CD4-positive, alpha-beta T cell (primary cell): ENCODE measurements at regions not wholly inside any gene's neighbourhood (a gene's known extent, or its start where the extent isn't known, plus 50 kb on each side); places are given as distances from the start of the nearest gene placed in this dataset.
"Not testable (repeated sequence)": the region's sequence is repeated elsewhere in the genome, so short reads cannot be mapped to it uniquely, and the experiment has no call there.

Experiments used
- ATAC-seq: fragments of 200-7000 bp; cut with Tn5 transposase; one replicate; pipeline ENCODE4 v1.10.0; 2022; ENCODE audit warnings: mild to moderate bottlenecking; ENCODE audit not compliant: poor library complexity
- CTCF ChIA-PET: fragments of 350-600 bp; sonication (Branson Sonifier 250); formaldehyde crosslinking; loops from one replicate; lab custom pipeline; 2021; ENCODE audit warnings: antibody characterized with exemption, inconsistent platforms; lab: Charles Lee
- POLR2A ChIA-PET: fragments of 350-600 bp; sonication (Branson Sonifier 250); formaldehyde crosslinking; loops from one replicate; lab custom pipeline; 2021; ENCODE audit warnings: antibody characterized with exemption, inconsistent platforms; lab: Charles Lee
- DNase-seq, 14 experiments: peaks; one replicate each; pipeline ENCODE4 v3.0.0-alpha.2; 2013 to 2020; ENCODE audit warnings: mixed read lengths in 2 of 14
- H3K27ac ChIP-seq, 2 donors: one replicate each; pipeline versions ENCODE4 v1.5.1 to v1.7.0; 2013; ENCODE audit warnings: low read length in 2 of 2, low read depth in 1 of 2, mild to moderate bottlenecking in 1 of 2
- H3K27me3 ChIP-seq, 2 experiments: 1 replicate in 1 of 2; 2 replicates in 1 of 2; pipeline versions ENCODE4 v1.6.1 to v1.7.0; 2013; ENCODE audit warnings: low read length in 2 of 2, control low read depth in 1 of 2, mild to moderate bottlenecking in 1 of 2, moderate library complexity in 1 of 2; ENCODE audit not compliant: insufficient read depth in 2 of 2, control insufficient read depth in 1 of 2
- H3K36me3 ChIP-seq: one replicate; pipeline ENCODE4 v1.6.1; 2013; ENCODE audit warnings: low read length, control low read depth; ENCODE audit not compliant: insufficient read depth
- H3K4me1 ChIP-seq: one replicate; pipeline ENCODE4 v1.6.1; 2013; ENCODE audit warnings: low read length, control low read depth; ENCODE audit not compliant: insufficient read depth
- H3K4me3 ChIP-seq: one replicate; pipeline ENCODE4 v1.5.1; 2013; ENCODE audit warnings: mild to moderate bottlenecking, low read length, moderate library complexity
- H3K9me3 ChIP-seq, 2 experiments: 1 replicate in 1 of 2; 2 replicates in 1 of 2; pipeline versions ENCODE4 v1.6.1 to v1.7.0; 2013; ENCODE audit warnings: low read length in 2 of 2, mild to moderate bottlenecking in 2 of 2, control low read depth in 1 of 2, moderate library complexity in 1 of 2; ENCODE audit not compliant: control insufficient read depth in 1 of 2, insufficient read depth in 1 of 2
- H3K27ac Mint-ChIP-seq: one replicate; pipeline ENCODE4 v1.8.0; 2020; ENCODE audit warnings: mixed read lengths
- H3K27me3 Mint-ChIP-seq: one replicate; pipeline ENCODE4 v1.8.0; 2021; ENCODE audit warnings: mixed read lengths
- H3K36me3 Mint-ChIP-seq: one replicate; pipeline ENCODE4 v1.8.0; 2021; ENCODE audit warnings: low read depth, mixed read lengths
- H3K4me1 Mint-ChIP-seq: one replicate; pipeline ENCODE4 v1.8.0; 2021; ENCODE audit warnings: low read depth, mixed read lengths
- H3K4me3 Mint-ChIP-seq: one replicate; pipeline ENCODE4 v1.8.0; 2020; ENCODE audit warnings: mild to moderate bottlenecking, mixed read lengths
- H3K9me3 Mint-ChIP-seq: one replicate; pipeline ENCODE4 v1.8.0; 2020; ENCODE audit warnings: mixed read lengths
- intact Hi-C, 2 experiments: fragments of 100-400 bp; cut with DNase I in 1 of 2; cut with micrococcal nuclease in 1 of 2; formaldehyde crosslinking; loops; one replicate each; pipeline versions ENCODE4 v1.15.1 to v1.9.0; 2023 to 2025; cut with DNase I, micrococcal nuclease
- TF ChIP-seq, protein P1 (sequence below): fragments of 200-600 bp; IDR thresholded peaks from one replicate; pipeline ENCODE4 v1.8.0; 2022; ENCODE audit warnings: antibody characterized with exemption, mild to moderate bottlenecking

DNA sequence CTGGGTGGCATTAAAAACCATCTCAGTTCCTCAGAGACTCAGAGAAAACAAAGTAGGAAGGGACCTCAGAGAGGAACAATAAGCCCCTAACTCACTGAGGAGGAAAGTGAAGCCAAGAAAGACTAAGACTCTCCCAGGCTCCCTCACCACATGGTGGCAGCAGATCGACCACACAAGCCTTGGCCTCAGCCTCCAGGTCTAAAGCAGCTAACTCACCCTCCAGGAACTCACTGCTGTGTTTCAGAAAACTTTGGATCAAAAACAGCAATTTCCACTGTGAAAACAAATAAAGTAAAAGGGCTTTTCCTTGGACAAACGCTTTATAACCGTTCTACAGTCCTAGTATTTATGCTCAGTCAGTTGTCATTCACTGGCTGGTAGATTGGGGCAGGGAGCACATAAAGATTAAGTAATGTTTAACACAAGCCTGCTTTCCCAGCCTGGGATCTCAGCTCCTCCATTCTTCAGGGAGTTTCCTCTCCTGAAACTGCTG is 137.4 kb downstream of the PPIAL4G start:
- H3K27me3 ChIP-seq, H3K9me3 Mint-ChIP-seq, H3K36me3 Mint-ChIP-seq, H3K4me1 Mint-ChIP-seq, H3K27ac Mint-ChIP-seq, H3K9me3 ChIP-seq, H3K4me3 ChIP-seq, H3K27ac ChIP-seq, H3K4me1 ChIP-seq, H3K36me3 ChIP-seq, intact Hi-C loops, H3K4me3 Mint-ChIP-seq: not testable (repeated sequence)
- POLR2A ChIA-PET, result interaction anchor here (1.7 kb wide), 1 partner anchor 11 kb away, joined by 7 read pairs; no protein-coding TSS in a partner anchor
- ATAC-seq, result peak; percentile 39
- H3K27me3 Mint-ChIP-seq, result peaks cover 24% of the 10 kb centered on the region
- peak in 6 of 14 experiments; percentile 22 to 56 (median 45) for DNase-seq
- TF ChIP-seq, protein P1, sequence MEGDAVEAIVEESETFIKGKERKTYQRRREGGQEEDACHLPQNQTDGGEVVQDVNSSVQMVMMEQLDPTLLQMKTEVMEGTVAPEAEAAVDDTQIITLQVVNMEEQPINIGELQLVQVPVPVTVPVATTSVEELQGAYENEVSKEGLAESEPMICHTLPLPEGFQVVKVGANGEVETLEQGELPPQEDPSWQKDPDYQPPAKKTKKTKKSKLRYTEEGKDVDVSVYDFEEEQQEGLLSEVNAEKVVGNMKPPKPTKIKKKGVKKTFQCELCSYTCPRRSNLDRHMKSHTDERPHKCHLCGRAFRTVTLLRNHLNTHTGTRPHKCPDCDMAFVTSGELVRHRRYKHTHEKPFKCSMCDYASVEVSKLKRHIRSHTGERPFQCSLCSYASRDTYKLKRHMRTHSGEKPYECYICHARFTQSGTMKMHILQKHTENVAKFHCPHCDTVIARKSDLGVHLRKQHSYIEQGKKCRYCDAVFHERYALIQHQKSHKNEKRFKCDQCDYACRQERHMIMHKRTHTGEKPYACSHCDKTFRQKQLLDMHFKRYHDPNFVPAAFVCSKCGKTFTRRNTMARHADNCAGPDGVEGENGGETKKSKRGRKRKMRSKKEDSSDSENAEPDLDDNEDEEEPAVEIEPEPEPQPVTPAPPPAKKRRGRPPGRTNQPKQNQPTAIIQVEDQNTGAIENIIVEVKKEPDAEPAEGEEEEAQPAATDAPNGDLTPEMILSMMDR, result peak; percentile 68
- CTCF ChIA-PET, result interaction anchor here (0.8 to 1.5 kb wide), 2 partner anchors 12 to 42 kb away, joined by 4 to 6 read pairs; no protein-coding TSS in a partner anchor

DNA sequence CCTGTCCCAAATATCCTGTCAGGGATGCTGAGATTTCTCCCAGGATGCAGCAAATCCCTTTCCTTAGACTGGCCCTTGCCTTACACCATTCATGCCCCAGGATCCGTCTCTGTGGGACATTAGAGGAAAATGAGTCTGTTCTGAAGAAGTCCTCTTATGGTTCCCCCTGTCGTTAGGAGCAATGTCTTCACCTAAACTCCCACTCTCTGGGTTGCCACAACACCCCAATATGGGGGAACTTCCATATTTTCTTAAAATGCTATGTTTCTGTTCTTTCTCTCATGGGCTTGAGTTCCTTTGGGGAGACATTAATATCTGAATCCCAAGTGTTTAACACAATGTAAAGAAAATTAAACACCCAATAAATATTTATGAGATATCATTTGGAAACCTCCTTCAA is 138.5 kb downstream of the PPIAL4G start:
- H3K27me3 Mint-ChIP-seq, result peaks cover 15% of the 10 kb centered on the region
- H3K4me3 Mint-ChIP-seq, DNase-seq, H3K27me3 ChIP-seq, H3K4me1 Mint-ChIP-seq, H3K36me3 Mint-ChIP-seq, ATAC-seq, H3K27ac Mint-ChIP-seq, H3K4me3 ChIP-seq, H3K9me3 ChIP-seq, intact Hi-C loops, H3K9me3 Mint-ChIP-seq, H3K27ac ChIP-seq, H3K36me3 ChIP-seq, H3K4me1 ChIP-seq: not testable (repeated sequence)
- CTCF ChIA-PET, result interaction anchor here (1.5 kb wide), 1 partner anchor 11 kb away, joined by 6 read pairs; no protein-coding TSS in a partner anchor
- POLR2A ChIA-PET, result interaction anchor here (1.7 kb wide), 1 partner anchor 10 kb away, joined by 7 read pairs; no protein-coding TSS in a partner anchor

- H3K4me3 Mint-ChIP-seq, DNase-seq, H3K27ac Mint-ChIP-seq, H3K9me3 Mint-ChIP-seq, H3K27me3 ChIP-seq, H3K4me1 Mint-ChIP-seq, ATAC-seq, POLR2A ChIA-PET, H3K9me3 ChIP-seq, H3K4me3 ChIP-seq, H3K36me3 ChIP-seq, H3K4me1 ChIP-seq, H3K27ac ChIP-seq, H3K36me3 Mint-ChIP-seq, CTCF ChIA-PET, H3K27me3 Mint-ChIP-seq: not testable (repeated sequence)
- intact Hi-C loops, result loop anchor here in 1 of 2 experiments (2.0 kb wide), 1 partner anchor 13 kb away; no protein-coding TSS in a partner anchor
Observed at GRCh38 chr1:148341729-148342128, 141.4 kb downstream of the PPIAL4G start.

GRCh38 chr1:148336121-148336918 is 146.8 kb downstream of the PPIAL4G start:
- not testable (repeated sequence) for ATAC-seq, H3K4me3 ChIP-seq, H3K27me3 Mint-ChIP-seq, H3K9me3 ChIP-seq, H3K36me3 Mint-ChIP-seq, H3K9me3 Mint-ChIP-seq, H3K27me3 ChIP-seq, H3K27ac ChIP-seq, H3K36me3 ChIP-seq
- Mint-ChIP-seq H3K27ac (peak overlapping the region; percentile 96), H3K4me1 (peaks cover 38% of the 10 kb centered on the region), H3K4me3 (peak overlapping the region; percentile 95)
- intact Hi-C loops, result loop anchor here in 1 of 2 experiments (5.0 kb wide), 1 partner anchor 54 kb away; no protein-coding TSS in a partner anchor
- H3K4me1 ChIP-seq, result peaks cover 16% of the 10 kb centered on the region
- ChIA-PET POLR2A (interaction anchor here (0.9 to 1.6 kb wide), 4 partner anchors 17 to 73 kb away, joined by 3 to 4 read pairs (median 4); no protein-coding TSS in a partner anchor), CTCF (interaction anchor here (0.7 kb wide), 1 partner anchor 14 kb away, joined by 3 read pairs; no protein-coding TSS in a partner anchor)
- DNase-seq, result peak in 1 of 14 experiments; percentile 13
